ENCODE measurements at regions not wholly inside any gene's neighbourhood (a gene's known extent, or its start where the extent isn't known, plus 50 kb on each side); places are given as distances from the start of the nearest gene placed in this dataset.

- no peak for DNase-seq
These were observed 144.8 kb upstream of the CCL2 start for GRCh38 chr17:34110315-34110714.

- DNase-seq = no peak
These were observed 142.0 kb upstream of the CCL2 start for GRCh38 chr17:34113089-34113488.

- no peak for DNase-seq
These were observed 140.9 kb upstream of the CCL2 start for GRCh38 chr17:34114174-34114573.

GRCh38 chr17:34116306-34116705 lies 138.8 kb upstream of the CCL2 start:
- no peak for DNase-seq

GRCh38 chr17:34117332-34117731 lies 137.8 kb upstream of the CCL2 start:
- DNase-seq = no peak

GRCh38 chr17:34117811-34118210 lies 137.3 kb upstream of the CCL2 start:
- no peak for DNase-seq

GRCh38 chr17:34118564-34118963 lies 136.5 kb upstream of the CCL2 start:
- no peak for DNase-seq

GRCh38 chr17:34121311-34121710 lies 133.8 kb upstream of the CCL2 start:
- no peak for DNase-seq

GRCh38 chr17:34122515-34122914 lies 132.6 kb upstream of the CCL2 start:
- no peak for DNase-seq

GRCh38 chr17:34125010-34125409 lies 130.1 kb upstream of the CCL2 start:
- DNase-seq = no peak

- DNase-seq = no peak
These were observed 129.2 kb upstream of the CCL2 start for GRCh38 chr17:34125921-34126320.

- DNase-seq = no peak
These were observed 128.6 kb upstream of the CCL2 start for GRCh38 chr17:34126496-34126895.

GRCh38 chr17:34126965-34127364 lies 128.1 kb upstream of the CCL2 start:
- no peak for DNase-seq

- DNase-seq = no peak
These were observed 124.5 kb upstream of the CCL2 start for GRCh38 chr17:34130544-34130943.

GRCh38 chr17:34131386-34131785 lies 123.7 kb upstream of the CCL2 start:
- DNase-seq = no peak

GRCh38 chr17:34133350-34133749 lies 121.7 kb upstream of the CCL2 start:
- DNase-seq = no peak

GRCh38 chr17:34135841-34136240 lies 119.2 kb upstream of the CCL2 start:
- DNase-seq = no peak

GRCh38 chr17:34140006-34140405 lies 115.1 kb upstream of the CCL2 start:
- peak in 1 of 2 donors; percentile 8 for DNase-seq

GRCh38 chr17:34141590-34141989 lies 113.5 kb upstream of the CCL2 start:
- DNase-seq = no peak

- DNase-seq = no peak
These were observed 111.7 kb upstream of the CCL2 start for GRCh38 chr17:34143430-34143829.

- no peak for DNase-seq
These were observed 108.5 kb upstream of the CCL2 start for GRCh38 chr17:34146440-34147043.

- no peak for DNase-seq
These were observed 104.0 kb upstream of the CCL2 start for GRCh38 chr17:34151102-34151501.

- DNase-seq = no peak
These were observed 101.1 kb upstream of the CCL2 start for GRCh38 chr17:34153991-34154390.

- no peak for DNase-seq
These were observed 99.9 kb upstream of the CCL2 start for GRCh38 chr17:34154961-34155730.

- no peak for DNase-seq
These were observed 99.1 kb upstream of the CCL2 start for GRCh38 chr17:34155947-34156346.

All from hippocampal formation (tissue), 2 donors.